GM18858 (cell line): ENCODE measurements at regions not wholly inside any gene's neighbourhood (a gene's known extent, or its start where the extent isn't known, plus 50 kb on each side); places are given as distances from the start of the nearest gene placed in this dataset.

Source experiments
- ATAC-seq: cut with Tn5 transposase; IDR thresholded peaks from one replicate; pipeline ENCODE4 v1.9.1; 2021; ENCODE audit not compliant: unreplicated experiment

DNA sequence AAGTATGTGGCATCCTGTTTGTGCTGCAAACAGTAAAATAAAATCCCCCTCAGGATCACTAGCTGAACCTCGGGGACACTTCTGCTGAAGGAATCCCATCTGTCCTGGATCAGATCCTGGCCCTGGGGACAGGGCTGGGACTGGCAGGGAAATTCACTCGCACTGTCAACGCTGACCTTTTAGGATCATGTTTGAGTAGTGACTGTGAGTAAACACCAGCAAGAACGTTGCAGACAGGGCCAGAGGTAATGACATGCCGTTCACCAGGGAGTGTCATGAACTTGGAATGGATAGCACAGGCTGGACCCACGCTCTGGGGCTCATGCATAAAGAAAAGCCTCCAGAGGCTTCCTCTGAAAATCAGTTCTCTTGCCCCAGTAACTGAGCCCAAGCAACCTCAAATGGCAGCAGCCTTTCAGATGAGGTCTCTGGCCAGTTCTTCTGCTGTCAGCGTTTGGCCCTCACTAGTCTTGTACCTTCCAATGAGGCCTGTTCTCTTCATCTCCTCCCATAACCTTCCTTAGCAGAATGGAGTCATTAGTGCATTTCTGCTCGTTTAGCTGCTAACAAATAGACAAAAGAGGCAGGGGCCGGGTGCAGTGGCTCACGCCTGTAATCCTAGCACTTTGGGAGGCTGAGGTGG lies 51.0 kb upstream of the BARX2 start:
- ATAC-seq = no peak

DNA sequence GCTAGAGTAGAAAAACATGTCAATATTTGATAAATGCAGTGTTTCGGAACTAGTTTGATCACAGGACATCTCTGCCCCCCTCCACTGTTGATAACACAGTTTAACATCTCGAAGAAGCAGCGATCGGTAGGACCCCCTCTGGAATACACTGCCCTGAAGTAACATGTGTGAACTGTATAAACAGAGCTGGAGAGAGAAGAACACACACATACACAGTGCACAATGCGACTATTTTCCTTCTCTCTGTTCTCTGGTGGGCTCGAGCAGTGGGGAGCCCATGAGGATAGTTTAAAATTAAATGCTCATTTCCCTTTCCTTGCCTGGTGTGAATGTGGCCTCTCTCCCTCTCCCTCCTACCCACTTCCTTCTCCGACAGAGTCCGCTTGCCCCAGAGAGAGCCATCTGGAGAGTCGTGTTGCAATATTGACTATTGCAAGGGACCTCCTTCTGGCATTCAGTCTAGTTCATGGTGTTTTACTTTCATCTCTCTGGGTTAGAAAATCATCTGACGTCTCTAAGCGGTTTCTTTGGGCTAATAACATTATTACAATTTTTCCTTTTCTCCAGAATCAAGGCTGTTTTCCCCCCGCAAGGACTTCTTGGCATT lies 51.6 kb upstream of the BARX2 start:
- ATAC-seq = no peak

DNA sequence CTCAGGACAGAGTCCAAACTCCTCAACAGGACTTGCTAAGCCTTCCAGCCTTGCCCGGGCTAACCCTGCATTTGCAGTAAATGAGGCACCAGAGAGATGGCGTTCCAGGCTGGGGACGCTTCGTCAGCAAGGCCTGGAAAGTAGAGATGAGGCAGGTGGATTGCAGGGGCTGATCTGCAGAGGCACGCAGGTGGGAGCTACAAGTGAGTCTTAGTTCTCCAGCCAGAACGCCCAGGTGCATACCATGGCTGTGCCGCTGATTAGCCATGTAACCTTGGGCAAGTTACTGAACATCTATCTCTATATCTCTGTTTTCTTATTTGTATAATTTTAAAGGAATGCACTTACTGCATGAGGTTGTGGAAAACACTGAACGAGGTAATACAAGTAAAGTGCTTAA lies 52.7 kb upstream of the BARX2 start:
- no peak for ATAC-seq

DNA sequence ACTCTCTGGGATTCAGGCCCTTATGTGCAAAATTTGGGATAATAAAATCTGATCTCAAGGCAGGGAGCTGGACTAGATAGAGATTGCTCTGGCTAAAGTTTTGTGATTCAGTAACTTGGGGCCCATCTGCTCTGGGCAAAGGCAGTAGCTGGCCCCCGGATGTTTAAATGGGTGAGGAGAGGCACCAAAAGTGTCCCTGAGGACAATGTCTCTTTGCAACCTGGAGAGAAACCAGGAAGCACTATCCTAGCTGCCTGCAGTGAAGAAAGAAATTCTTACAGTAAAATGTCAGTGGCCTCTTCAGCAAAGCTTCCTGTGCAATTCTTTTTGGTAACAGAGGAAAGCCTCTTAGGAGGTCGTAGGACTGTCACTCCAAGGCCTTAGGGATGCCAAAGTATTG lies 54.6 kb upstream of the BARX2 start:
- ATAC-seq = no peak

DNA sequence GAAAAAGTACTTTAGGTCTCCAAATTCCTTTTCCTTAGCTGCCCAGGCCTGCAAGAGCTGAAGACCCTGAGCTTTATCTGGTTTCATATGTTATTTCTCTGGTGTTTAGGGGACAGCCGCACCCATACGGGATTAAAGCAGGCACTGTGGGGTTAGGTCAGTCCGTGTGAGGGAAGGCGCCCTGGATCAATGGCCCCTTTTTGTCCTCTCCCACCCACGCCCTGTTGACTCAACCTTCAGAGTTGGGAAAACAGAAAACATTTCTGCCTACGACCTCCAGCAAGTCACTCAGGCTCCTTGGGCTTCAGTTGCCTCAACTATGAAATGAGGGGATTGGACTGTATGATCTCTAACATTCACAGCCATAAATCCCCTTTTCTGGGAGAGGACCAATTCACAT lies 55.2 kb upstream of the BARX2 start:
- no peak for ATAC-seq

DNA sequence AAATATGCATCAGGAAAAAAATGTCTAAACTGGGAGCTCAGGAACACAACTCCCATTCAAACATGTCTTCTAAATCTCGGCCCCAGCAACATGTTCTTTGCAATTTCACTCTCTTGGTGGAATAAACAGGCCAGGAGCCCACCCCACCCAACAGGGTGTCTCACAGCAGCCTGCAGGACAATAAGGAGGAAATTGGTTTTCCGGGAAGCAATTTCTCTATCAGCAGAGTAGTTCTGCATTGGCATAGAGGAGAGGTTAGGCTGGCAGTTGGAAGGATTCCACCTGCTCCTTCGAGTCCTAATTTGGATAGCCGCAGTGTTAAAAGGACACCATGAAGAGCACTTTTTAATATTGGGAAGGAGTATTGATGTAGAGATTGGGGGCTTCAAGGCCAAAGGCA lies 55.9 kb upstream of the BARX2 start:
- ATAC-seq = no peak

DNA sequence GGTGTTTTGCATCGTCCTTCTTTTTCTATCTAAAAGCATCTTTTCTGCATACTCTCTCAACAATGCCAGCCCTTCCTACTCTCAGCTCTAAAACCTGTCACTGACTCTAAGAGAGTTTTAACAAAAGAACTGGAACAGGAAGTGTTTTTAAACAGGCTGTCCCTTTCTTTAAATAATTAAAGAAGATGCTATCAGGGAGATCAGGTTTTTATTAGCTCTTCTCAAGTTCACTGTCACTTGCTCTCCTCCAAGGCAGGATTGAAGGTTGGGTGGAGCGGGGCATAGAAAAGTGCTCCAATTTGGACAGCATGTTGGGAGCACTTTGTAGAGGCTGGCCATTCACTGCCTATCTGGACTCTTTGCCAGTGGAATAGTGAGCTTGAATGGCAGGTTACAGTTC lies 56.4 kb upstream of the BARX2 start:
- ATAC-seq = no peak

DNA sequence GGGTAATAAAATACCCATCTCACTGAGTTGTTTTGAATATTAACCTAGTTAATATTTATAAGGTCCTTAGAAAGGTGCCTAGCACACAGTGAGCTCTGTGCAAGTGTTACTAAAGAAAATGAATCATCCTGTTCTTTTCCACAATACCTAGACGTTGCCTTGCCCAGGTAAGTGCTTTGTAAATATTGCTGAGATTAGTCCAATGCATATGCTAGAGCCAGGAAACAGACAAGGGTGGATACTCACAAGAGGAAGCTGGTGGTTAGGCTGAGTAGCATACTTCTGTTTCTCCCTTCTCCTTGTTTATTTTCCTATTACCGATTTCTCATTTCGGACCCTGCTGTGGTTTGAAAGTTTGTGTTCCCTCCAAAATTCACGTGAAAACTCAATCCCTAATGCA lies 58.1 kb upstream of the BARX2 start:
- no peak for ATAC-seq

DNA sequence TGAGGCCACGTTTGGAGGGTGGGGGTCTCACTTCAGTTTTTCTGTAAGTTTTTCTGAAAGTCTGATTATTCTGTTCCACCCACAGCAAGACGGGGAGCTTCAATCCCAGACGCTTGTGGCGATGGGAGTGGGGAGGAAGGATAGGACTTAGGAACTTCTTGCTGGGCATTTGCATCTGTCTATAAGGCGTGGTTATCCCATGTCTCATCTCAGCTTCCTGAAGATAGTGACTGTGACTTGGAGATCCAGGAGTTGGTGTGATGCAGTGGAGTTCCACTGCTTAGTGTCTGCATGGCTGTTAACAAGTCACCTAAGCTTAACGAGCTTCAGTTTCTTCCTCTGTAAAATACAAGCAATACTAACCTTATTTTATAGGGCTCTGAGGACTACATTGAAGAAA lies 58.9 kb upstream of the BARX2 start:
- no peak for ATAC-seq

DNA sequence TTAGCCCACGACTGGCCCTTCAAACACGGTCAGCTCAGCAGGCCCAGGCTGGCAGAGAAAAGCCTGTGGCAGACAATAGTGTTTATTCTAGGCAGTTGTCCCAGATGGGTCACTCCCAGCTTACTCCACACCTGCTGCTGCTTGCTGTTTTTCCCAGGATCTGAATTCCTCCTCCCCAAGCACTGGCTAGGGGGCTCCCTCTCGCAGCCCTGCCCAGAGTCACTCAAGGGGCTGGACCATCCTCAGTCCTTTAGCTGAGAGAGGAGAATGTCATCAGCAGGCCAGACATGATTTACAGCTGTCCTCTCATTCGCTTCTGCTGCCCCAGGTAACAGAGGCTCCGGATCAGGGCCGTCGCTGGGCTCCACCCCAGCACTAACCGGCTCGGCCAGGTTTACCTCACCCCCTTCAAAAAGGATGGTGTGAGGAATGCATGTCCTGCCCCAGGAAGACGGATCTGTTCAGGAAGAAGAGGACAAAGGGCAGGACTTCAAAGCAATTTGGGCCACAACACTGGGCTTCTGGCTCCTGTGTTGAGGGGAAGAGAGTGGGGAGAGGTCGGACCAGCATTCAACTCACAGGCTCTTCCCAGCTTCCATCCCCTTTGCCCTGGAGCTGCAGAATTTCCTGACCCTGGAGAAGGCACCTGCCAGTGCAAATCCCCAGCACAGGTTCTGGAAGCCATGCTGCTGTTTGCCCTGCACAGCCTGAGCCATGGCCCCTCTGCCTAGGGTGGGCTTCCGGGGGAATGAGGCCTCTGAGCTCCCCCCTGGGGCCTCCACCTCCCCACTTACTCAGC lies 59.7 kb upstream of the BARX2 start:
- ATAC-seq = no peak

DNA sequence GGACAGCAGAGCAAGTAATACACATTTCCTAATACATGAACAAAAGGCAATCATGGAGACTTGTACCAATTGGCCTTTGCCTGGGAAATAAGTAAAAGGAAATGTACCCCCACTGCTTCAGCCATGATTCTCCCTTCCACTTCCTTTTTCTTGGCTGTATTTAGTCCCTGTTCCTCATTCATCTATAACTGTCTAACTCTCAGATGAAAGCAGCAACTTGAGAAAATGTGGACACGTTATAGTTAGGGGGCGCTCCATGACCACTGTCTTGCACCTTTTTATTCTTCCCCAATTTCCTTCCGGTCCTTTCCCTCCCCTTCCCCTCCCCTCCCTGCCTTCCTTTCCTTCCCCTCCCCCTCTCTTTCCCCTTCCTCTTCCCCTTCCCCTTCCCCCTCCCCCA lies 61.3 kb upstream of the BARX2 start:
- ATAC-seq = no peak

DNA sequence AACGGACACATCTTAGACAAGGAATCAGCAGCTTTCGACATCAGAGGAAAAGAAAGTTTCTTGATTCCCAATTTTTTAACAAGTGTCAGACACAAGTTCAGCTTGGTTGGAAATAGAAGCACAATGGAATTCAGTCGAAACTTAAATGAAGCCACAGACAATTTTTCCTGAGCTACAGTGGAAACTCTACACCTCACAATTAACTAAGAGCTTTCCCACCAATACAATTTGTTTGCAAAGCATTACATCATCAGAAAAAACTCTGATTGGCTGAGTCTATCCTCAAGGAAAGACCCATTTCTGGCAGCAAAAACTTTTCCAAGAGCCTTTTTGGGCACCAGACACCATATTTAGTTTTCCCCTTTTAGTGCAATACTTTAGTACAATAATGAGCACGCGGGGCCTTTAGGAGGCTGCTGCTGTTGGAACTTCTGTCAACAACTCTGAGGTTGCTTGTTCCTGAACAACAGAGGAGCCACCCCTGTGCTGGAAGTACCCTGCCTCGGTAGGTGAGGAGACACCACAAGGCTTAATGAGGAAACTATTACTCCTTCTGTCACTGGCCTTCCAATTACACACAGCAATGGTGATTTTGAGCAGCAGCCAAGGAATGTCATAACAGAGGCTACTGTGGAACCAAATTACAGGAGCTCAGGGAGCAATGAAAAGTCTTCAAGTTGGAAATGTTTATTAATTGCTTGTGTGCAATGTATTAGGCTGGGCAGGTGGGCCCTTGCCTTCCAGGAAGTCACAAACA lies 61.9 kb upstream of the BARX2 start:
- ATAC-seq = no peak

DNA sequence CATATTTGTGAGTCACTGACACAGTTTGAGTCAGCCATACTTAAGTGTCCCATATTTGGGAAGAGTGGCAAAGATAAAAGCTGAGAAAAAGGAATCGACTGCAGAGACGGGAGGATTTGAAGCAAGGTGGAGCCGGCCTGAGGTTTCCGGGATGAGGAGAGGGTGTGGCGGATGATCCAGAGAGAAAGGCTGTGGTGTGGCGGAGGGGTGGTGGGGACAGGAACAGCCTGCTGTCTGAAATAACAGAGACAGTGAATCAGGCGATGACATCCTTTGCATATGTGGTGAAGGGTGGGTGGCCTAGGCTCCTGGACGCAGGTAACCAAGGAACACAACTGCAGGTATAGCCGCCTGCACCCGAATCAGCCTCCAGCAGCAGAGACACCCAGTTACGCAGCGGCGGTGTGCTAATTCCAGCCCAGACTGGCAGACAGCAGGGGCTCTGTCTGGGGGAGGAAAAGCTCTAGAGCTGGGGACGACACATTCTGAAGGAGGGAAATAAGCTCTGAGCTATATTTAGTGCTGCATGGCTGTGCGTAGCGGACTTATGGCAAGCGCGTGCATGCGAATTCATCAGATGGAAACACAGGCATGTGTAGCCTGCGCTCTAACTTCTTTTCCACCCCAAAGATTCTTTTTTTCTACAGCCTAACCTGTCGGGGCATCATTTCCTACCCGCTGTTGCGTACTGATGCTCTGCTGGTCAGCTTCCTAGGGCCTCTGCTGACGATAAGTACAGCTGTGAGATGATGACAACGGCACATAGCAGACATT lies 62.7 kb upstream of the BARX2 start:
- ATAC-seq = no peak

DNA sequence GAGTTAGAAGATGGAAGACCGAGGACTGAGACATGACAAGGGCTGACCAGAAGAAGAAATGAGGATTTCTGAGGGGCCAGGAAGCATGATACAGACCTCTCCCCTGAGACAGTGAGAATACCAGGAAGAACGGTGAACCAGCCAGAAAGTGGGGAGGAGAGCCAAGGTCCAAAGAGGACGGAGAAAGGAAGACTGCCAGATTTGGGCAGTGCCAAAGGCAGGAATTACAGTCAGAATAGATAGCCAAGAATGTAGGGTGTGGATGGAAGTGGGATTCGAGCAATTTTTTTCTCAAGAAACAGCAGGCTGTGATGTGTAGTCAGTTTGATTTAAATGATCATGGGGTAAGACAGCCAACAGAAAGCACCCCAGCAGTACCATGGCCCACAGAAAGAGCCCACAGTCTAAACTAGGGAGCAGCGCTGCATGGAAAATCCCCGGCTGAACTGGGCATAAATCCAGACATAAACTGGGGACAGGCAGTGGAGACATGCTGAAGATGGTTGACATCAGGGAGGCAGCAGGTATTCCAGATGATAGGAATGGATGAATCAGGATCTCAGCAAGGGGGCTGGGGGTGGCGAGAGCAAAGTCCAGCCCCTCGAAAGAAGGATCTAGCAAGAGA lies 67.3 kb upstream of the BARX2 start:
- no peak for ATAC-seq

DNA sequence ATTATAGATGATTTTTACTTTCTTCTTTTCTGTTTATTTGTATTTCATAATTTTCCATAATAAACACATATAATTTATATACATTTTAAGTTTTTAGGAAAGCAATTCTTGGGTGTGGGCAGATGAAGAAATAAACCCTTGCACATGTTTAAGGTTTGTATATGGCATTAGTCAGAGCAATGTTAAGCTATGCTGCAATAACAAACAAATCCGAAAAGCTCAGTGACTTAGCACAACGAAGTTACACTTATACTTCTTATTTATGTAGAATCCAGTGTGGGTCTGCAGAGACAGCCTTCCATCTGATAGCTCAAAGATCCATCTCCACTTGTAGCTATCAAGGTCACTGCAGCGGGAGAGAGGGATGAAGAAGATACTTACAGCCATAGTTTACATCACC lies 68.5 kb upstream of the BARX2 start:
- ATAC-seq = no peak

DNA sequence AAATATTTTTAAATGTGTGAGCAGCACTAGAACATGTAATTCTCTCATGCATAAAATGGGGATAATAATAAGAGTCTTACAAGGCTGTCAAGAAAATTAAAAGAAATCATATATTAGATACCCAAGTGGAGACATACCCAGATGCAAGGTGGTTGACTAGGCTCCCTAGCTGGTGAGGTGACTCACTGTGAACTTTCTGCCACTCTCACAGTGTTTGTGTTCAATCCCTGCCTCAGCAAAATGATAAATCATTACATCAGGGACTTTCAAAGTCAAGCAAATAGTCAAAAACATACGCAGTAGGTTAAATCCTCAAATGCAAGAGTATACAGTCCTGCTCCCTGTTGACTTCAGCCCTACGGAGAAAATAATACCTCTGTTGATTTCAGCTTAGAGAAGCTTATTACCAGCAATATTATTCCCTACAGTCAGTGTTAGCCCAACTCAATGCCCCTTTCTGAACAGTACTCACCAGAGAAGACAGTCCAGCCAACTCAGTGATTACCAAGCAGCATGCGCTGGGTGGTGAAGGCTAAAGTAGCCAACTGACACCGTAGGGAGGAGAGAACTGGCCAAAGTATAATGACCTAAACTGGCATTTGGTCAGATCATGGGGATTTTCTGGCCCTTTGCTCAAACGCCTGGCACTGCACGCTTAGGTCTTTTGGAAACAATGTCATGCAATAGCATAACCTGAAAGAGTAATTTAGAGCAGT lies 73.1 kb upstream of the BARX2 start:
- no peak for ATAC-seq

DNA sequence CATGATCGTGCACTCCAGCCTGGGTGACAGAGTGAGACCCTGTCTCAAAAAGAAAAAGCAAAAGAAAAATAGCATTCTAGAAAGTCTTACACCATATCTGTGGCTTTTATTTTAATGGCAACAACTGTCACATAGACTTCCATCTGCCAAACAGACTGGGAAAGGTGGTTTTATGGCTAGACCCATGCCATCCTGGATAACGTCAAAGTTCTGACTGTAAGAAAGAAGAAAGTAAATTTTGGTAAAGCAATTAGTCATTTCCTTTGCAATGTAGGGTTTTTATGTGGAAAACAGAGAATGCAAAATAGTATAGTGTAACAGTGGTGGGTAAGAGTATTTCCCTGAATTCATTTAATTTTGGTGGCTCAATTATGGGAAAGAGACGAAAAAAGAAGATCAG lies 75.5 kb upstream of the BARX2 start:
- no peak for ATAC-seq

DNA sequence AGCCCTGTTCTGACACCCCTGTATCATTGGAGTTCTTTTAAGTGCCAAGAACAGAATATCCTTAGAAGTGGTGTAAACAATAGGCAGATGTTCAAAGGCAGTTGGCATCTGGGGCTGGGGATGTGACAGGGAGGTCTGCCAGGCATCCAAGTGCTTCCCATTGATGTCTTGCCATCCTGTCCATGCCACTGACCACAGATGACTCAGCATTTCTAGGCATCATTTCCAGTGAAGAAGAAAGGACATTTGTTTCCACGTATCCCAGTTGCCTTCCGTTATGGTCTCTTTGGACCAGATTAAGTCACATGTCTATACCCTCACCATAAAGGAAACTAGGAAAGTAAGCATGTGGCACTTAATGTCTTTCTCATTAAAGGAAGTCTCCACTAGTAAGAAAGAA lies 76.7 kb upstream of the BARX2 start:
- ATAC-seq = no peak

DNA sequence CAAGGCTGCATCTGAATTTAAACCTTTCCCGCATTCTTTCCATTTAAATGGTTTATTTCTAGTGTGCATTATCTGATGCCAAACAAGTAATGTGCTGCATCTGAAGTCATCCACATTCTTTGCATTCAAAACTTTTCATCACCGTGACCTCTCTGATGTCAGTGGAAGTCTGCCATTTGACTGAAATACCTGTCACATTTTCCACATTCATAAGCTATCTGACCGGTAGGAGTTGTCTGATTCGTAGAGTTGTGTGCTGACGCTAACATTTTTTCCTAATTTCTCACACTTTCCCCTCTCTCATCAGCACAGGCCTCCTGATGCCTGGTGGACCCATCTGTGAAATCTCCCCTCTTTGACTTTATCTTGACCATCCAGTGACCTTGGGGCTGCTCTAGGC lies 79.9 kb upstream of the BARX2 start:
- ATAC-seq = no peak

DNA sequence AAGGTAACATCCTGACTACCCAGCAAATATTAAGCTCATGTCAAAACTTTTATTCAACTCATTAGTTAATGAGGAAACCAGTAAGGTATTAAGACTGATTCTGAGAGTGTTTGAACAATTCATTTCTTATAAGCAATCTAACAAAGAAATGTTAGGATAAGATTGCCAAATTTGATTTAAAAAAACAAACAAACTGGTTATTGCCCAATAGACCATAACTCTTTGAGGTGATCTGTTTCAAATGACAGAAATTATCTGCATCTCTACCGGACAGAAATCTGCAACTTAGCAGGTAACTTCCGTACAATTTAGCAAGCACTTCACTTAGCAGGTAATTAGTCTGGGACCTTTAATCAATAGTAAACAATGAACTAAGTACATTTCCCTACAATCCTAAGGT lies 82.9 kb upstream of the BARX2 start:
- ATAC-seq = no peak
